ENCODE measurements at regions not wholly inside any gene's neighbourhood (a gene's known extent, or its start where the extent isn't known, plus 50 kb on each side); places are given as distances from the start of the nearest gene placed in this dataset.

DNA sequence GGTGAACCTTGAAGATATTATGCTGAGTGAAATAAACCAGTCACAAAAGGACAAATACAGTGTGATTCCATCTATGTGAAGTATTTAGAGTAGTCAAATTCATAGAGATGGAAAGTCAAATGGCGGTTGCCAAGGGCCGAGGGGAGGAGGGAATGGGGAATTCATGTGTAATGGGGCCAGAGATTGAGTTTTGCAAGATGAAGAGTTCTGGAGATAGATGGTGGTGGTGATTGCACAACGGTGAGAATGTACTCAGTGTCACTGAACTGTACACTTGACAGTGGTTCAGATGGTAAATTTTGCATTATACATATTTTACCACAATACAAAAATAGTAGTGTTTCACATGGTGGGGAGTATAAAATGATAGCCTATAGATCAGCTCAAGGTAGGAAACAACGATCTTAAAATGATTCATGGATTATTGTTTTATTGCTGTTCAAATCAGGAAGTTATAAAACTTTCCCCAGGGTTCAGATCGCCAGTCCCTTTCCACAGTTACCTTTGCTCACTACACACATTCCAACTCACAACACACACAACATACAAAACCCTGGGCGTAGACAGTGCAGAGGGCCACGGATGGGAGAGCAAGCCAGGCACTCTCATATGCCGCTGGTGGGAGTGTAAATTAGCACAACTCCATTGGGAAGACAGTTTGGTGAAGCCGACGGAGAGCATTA is 219.9 kb downstream of the ZIC5 start:
- Histone ChIP-seq H3K4me1 (replicated peaks in 1 of 4; ENCODE audit: control insufficient read depth in 3 of 4, insufficient read depth in 4 of 4, low read length in 3 of 4) (peaks cover 6 to 18% (median 11%) of the 10 kb centered on the region in 4 experiments; a peak in 5 of 7 replicates), H3K18ac (ENCODE audit: extremely low read depth, low read length) (0 out of 2 replicates have a peak overlapping the region, but pooled peaks have one; percentile 83), H2AFZ (ENCODE audit: low read length) (no peak overlapping the region), H3K4ac (replicated peaks; ENCODE audit: insufficient read length, low read depth, low read length) (no peak overlapping the region), H2AK5ac (ENCODE audit: low read depth, low read length) (peak overlapping the region; percentile 68), H3K36me3 (ENCODE audit: control insufficient read depth in 2 of 4, insufficient read depth in 4 of 4, low read length in 3 of 4) (no peaks in the 10 kb centered on the region; a peak in 1 of 8 replicates), H3K23me2 (ENCODE audit: low read depth, low read length) (no peaks in the 10 kb centered on the region; the same call in 1 of the 2 replicates), H4K91ac (replicated peaks; ENCODE audit: insufficient read length, low read length) (peak overlapping the region; percentile 95), H2BK120ac (replicated peaks; ENCODE audit: low read depth, low read length) (peak overlapping the region; percentile 25), H3K79me1 (ENCODE audit: low read depth, low read length) (no peaks in the 10 kb centered on the region), H3K56ac (replicated peaks; ENCODE audit: insufficient read length, low read depth, low read length) (no peak overlapping the region), H2BK20ac (ENCODE audit: low read length) (peak overlapping the region; percentile 80; the same call in 1 of the 2 replicates), H3K14ac (ENCODE audit: insufficient read length) (no peak overlapping the region), H4K5ac (ENCODE audit: insufficient read length, low read depth, low read length) (peak overlapping the region; percentile 25), H3K27ac (ENCODE audit: low read depth, low read length) (no peak overlapping the region), H3K4me2 (ENCODE audit: insufficient read depth in 1 of 2, low read depth in 2 of 2, low read length in 2 of 2) (no peak overlapping the region), H3K9ac (replicated peaks in 1 of 4; ENCODE audit: extremely low read depth in 1 of 4, low read depth in 3 of 4, low read length in 3 of 4) (no peak overlapping the region), H3K23ac (ENCODE audit: insufficient read length) (no peak overlapping the region), H2BK12ac (ENCODE audit: low read depth, low read length) (peak overlapping the region; percentile 97), H4K8ac (ENCODE audit: extremely low read depth, insufficient read depth, low read length) (no peak overlapping the region), H2BK5ac (ENCODE audit: low read depth, low read length) (peak overlapping the region; percentile 88), H3K9me3 (ENCODE audit: insufficient read depth in 2 of 2, low read depth in 1 of 2, low read length in 1 of 2) (no peaks in the 10 kb centered on the region; a peak in 1 of 4 replicates), H3K27me3 (replicated peaks in 1 of 4; ENCODE audit: control insufficient read depth in 3 of 4, extremely low read depth in 1 of 4, insufficient read depth in 3 of 4, low read length in 3 of 4) (no peaks in the 10 kb centered on the region), H3K79me2 (ENCODE audit: control insufficient read depth in 1 of 2, insufficient read depth in 2 of 2, low read length in 2 of 2) (no peaks in the 10 kb centered on the region), H2BK15ac (ENCODE audit: low read length) (peak overlapping the region; percentile 36; the same call in 1 of the 2 replicates), H4K20me1 (replicated peaks in 1 of 2; ENCODE audit: control insufficient read depth in 1 of 2, insufficient read depth in 2 of 2, low read length in 2 of 2) (no peaks in the 10 kb centered on the region), H3K4me3 (ENCODE audit: extremely low read depth in 1 of 4, insufficient read depth in 2 of 4, low read depth in 3 of 4, low read length in 4 of 4) (no peak overlapping the region)
- peak in 1 of 2 experiments; percentile 34 for DNase-seq (ENCODE audit: low read depth in 1 of 2, low spot score in 2 of 2)
- POLR2A ChIA-PET (ENCODE audit: partially characterized antibody), result interaction anchor here (0.6 kb wide), 1 partner anchor 12 kb away, joined by 3 read pairs; no protein-coding TSS in a partner anchor
- 85% methylated on average over 10 of the region's 10 CpGs; no CpG with 5 or more reads in 1 of the 2 experiments for WGBS, 2 experiments (ENCODE audit: extremely low coverage in 1 of 2, insufficient coverage in 1 of 2, insufficient read length in 1 of 2, insufficient replicate concordance in 2 of 2, low coverage in 1 of 2, low lambda C conversion rate in 2 of 2, missing lambda C conversion rate in 1 of 2)
- CTCF ChIA-PET (ENCODE audit: partially characterized antibody), result no interaction called here
- no peak for TF ChIP-seq HDAC6 (IDR thresholded peaks at IDR 0.05; ENCODE audit: low read depth, low read length)
- TF ChIP-seq HDAC2 (IDR thresholded peaks at IDR 0.05; ENCODE audit: borderline replicate concordance in 1 of 2, low read depth in 2 of 2, low read length in 2 of 2), result no peak
- TF ChIP-seq FOSL1 (IDR thresholded peaks at IDR 0.05; ENCODE audit: insufficient read depth, low read depth, low read length), result no peak
- no peak for FAIRE-seq

Data from H1 (cell line).